ENCODE measurements at regions not wholly inside any gene's neighbourhood (a gene's known extent, or its start where the extent isn't known, plus 50 kb on each side); places are given as distances from the start of the nearest gene placed in this dataset.

- Histone ChIP-seq H3K79me2 (ENCODE audit: control insufficient read depth, insufficient read depth, low read length) (no peaks in the 10 kb centered on the region), H3K9ac (replicated peaks; ENCODE audit: extremely low read depth, insufficient read depth, low read length) (no peak overlapping the region), H3K27me3 (ENCODE audit: control insufficient read depth in 2 of 2, insufficient read depth in 2 of 2, low read length in 2 of 2) (peaks cover 0 to 2% of the 10 kb centered on the region in 2 experiments), H4K20me1 (replicated peaks; ENCODE audit: control insufficient read depth, extremely low read depth, insufficient read depth, low read length) (no peaks in the 10 kb centered on the region), H3K4me2 (ENCODE audit: insufficient read depth, low read length) (no peak overlapping the region), H3K9me3 (replicated peaks; ENCODE audit: control insufficient read depth, insufficient read depth, low read length) (no peaks in the 10 kb centered on the region), H3K4me3 (replicated peaks in 1 of 3; ENCODE audit: insufficient read depth in 1 of 3, low read depth in 1 of 3, low read length in 3 of 3) (no peak overlapping the region), H3K36me3 (ENCODE audit: control insufficient read depth in 2 of 2, extremely low read depth in 1 of 2, insufficient read depth in 2 of 2, low read length in 2 of 2) (no peaks in the 10 kb centered on the region), H3K9me1 (replicated peaks; ENCODE audit: control insufficient read depth, extremely low read depth, insufficient read depth, low read length) (no peaks in the 10 kb centered on the region), H3K4me1 (ENCODE audit: control insufficient read depth, extremely low read depth, insufficient read depth, low read length) (no peaks in the 10 kb centered on the region), H3K27ac (ENCODE audit: insufficient read depth, low read depth, low read length) (no peak overlapping the region), H2AFZ (ENCODE audit: low read depth, low read length) (no peak overlapping the region)
- TF ChIP-seq MYC (IDR thresholded peaks at IDR 0.05; ENCODE audit: low read depth, low read length) (no peak), MAX (IDR thresholded peaks at IDR 0.05; ENCODE audit: insufficient read depth, insufficient read length) (no peak), FOS (IDR thresholded peaks at IDR 0.05; ENCODE audit: borderline replicate concordance, insufficient read depth, low read length) (no peak), EZH2 (IDR thresholded peaks at IDR 0.05; ENCODE audit: borderline replicate concordance, low read depth, low read length, severe bottlenecking) (no peak), POLR2A (IDR thresholded peaks at IDR 0.05; ENCODE audit: low read depth, low read length) (no peak), JUN (IDR thresholded peaks at IDR 0.05; ENCODE audit: borderline replicate concordance, insufficient read depth, insufficient read length, low read depth) (no peak), POLR2AphosphoS5 (IDR thresholded peaks at IDR 0.05; ENCODE audit: insufficient read depth, low read depth, low read length) (no peak), GATA2 (IDR thresholded peaks at IDR 0.05; ENCODE audit: insufficient read depth, insufficient read length, low read depth, low read length) (no peak)
- TF ChIP-seq, protein P1, sequence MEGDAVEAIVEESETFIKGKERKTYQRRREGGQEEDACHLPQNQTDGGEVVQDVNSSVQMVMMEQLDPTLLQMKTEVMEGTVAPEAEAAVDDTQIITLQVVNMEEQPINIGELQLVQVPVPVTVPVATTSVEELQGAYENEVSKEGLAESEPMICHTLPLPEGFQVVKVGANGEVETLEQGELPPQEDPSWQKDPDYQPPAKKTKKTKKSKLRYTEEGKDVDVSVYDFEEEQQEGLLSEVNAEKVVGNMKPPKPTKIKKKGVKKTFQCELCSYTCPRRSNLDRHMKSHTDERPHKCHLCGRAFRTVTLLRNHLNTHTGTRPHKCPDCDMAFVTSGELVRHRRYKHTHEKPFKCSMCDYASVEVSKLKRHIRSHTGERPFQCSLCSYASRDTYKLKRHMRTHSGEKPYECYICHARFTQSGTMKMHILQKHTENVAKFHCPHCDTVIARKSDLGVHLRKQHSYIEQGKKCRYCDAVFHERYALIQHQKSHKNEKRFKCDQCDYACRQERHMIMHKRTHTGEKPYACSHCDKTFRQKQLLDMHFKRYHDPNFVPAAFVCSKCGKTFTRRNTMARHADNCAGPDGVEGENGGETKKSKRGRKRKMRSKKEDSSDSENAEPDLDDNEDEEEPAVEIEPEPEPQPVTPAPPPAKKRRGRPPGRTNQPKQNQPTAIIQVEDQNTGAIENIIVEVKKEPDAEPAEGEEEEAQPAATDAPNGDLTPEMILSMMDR (IDR thresholded peaks at IDR 0.05; ENCODE audit: extremely low read depth in 1 of 2, insufficient read depth in 1 of 2, low read depth in 1 of 2, low read length in 2 of 2): no peak
- intact Hi-C loops (cut with micrococcal nuclease): no loop called here
- dilution Hi-C loops (cut with MboI; ENCODE audit: extremely low pct_ligation_motif_present, low sequenced_read_pairs): no loop called here
- DNase-seq (ENCODE audit: low read depth, low spot score) (no peak), FAIRE-seq (no peak)
- POLR2A ChIA-PET: no interaction called here
- BruUV-seq (replicated peaks): no TSS peak
- CTCF ChIA-PET: interaction anchor here (1.9 kb wide), 1 partner anchor 80 kb away, joined by 4 read pairs; the partner anchor contains the start of gene FAM3C
These were observed 79.7 kb upstream of the FAM3C start for GRCh38 chr7:121475806-121476205.
